ENCODE measurements at regions not wholly inside any gene's neighbourhood (a gene's known extent, or its start where the extent isn't known, plus 50 kb on each side); places are given as distances from the start of the nearest gene placed in this dataset.

DNA sequence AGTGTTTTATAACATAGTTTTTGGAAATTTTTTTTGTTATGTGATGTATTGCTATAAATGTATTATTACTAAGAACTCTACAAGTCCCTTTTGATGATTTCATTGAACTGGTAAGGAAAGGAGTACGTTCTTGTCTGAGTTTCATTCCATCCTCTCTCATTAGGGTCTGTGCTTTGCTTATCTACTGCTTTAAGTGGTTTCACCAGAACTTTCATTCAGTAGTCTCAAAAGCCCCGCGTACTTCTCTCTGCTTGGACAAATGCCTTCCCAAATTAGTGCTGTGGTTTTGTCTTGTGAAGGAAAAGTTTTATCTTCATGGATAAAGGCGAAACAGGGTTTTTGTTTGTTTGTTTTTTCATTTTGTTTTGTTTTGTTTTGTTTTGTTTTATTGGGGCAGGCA is 469.8 kb upstream of the WWC1 start:
- no peak for DNase-seq (ENCODE audit: low spot score)
- TF ChIP-seq, protein P1, sequence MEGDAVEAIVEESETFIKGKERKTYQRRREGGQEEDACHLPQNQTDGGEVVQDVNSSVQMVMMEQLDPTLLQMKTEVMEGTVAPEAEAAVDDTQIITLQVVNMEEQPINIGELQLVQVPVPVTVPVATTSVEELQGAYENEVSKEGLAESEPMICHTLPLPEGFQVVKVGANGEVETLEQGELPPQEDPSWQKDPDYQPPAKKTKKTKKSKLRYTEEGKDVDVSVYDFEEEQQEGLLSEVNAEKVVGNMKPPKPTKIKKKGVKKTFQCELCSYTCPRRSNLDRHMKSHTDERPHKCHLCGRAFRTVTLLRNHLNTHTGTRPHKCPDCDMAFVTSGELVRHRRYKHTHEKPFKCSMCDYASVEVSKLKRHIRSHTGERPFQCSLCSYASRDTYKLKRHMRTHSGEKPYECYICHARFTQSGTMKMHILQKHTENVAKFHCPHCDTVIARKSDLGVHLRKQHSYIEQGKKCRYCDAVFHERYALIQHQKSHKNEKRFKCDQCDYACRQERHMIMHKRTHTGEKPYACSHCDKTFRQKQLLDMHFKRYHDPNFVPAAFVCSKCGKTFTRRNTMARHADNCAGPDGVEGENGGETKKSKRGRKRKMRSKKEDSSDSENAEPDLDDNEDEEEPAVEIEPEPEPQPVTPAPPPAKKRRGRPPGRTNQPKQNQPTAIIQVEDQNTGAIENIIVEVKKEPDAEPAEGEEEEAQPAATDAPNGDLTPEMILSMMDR (IDR thresholded peaks at IDR 0.05; ENCODE audit: extremely low read depth, missing control alignments): no peak

DNA sequence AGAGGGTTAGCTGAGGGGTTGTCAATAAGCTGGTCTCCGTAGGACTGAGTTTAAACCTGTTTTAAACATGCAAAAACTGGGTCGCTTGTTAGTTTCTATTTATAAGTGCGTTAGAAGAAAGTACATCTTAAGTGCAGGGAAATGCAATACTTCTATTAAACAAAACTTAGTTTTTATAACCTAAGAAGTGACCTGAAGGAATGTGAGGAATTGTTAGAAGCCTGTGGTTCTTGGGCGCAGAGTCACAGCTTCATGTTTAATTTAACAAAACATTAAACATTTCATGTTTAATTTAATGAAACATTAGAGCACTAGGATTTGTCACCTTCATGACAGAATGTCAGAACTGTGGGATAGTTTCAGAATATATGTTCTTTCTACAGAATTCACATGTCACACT is 469.2 kb upstream of the WWC1 start:
- TF ChIP-seq, protein P1 (IDR thresholded peaks at IDR 0.05; ENCODE audit: extremely low read depth, missing control alignments): no peak

DNA sequence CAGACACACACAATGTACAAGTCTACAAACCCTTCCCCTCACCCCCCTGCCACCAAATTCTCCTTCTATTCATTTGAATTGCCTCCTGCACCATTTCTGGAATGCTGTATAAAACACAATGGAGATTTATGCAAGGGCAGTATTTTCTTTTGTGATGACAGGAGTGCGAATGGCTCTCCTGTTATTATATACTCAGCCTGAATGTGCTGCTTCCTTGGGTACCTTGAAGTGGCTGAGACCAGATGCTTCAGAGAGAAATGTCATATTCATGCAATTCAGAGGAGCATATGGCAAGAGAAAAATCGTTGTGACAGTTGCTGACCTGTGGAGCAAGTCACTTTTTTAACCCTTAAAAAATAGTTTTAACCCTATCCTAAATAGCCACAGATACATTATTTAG is 468.0 kb upstream of the WWC1 start:
- TF ChIP-seq, protein P1 (IDR thresholded peaks at IDR 0.05; ENCODE audit: extremely low read depth, missing control alignments): no peak
- DNase-seq (ENCODE audit: low spot score): no peak

More for the DNA sequence above, 469.2 kb upstream of the WWC1 start:
- DNase-seq (ENCODE audit: low spot score): no peak

DNA sequence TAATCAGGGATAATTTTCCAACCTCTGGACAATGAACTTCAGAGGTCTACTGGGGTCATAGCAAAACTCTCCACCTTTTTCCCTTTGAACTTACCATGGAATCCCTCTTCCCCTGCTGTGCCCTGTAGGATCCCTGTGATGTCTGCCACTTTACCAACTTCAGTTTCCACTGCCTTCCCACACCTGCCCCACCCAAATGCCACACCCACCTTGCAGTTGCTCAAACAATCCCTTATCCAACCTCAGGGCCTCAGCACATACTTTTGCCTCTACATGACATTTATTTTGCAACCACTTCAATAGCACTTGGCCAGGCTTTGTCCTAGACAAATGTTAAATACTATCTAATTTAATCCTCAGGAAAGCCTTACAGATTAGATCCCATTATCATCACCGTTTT is 463.7 kb upstream of the WWC1 start:
- no peak for DNase-seq (ENCODE audit: low spot score)
- TF ChIP-seq, protein P1 (IDR thresholded peaks at IDR 0.05; ENCODE audit: extremely low read depth, missing control alignments): no peak

DNA sequence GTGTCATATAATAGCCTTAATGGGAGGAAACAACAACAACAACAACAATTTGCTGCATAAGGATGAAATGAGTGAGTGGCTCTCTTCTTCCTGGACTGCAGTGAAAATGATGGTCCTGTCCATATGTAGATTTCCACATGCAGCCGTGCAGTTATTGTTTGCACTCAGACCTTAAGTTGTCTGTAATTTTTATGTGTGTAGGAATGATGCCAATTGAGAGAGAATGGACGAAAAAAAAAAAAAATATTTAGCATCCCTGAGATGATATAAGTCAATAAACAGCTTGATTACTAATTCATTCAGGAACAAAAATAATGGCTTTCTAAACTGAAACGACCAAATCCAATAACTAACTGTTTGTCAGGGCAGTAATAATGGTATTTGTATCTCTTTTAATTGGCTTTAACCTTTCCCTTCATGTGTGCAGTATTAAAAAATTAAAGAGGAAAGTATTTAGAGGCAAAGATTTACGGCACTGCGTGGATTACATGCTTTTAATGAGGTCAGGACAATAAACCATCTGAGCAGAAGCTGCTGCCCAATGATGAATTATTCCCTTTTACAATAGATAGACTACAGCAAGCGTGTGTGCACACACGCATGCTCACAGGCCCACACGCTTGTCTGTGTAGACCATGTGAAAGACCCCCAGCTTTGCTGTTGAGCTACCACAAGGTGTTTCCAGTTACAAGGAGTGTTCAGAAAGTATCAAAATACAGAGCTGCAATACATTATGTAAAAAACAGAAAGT is 459.5 kb upstream of the WWC1 start:
- TF ChIP-seq, protein P1 (IDR thresholded peaks at IDR 0.05; ENCODE audit: extremely low read depth, missing control alignments): no peak
- DNase-seq (ENCODE audit: low spot score): no peak

DNA sequence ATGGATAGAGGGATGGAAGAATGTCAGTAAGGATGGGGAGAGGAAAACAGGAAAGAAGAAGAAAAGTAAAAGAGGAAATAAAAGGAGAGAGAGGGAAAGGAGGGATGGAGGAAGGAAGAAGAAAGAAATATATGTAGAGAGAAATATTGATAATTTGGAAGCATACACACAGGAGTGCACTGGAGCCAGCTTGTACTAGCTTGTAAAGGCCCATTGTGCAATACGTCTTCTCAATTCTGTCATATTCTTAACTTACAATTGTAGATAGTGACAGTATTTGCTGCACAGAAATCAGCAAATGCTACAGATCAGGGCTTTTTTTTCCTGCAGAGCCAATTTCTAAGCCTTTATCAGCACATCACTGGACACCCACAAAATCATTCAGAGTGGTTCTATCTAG is 458.8 kb upstream of the WWC1 start:
- TF ChIP-seq, protein P1 (IDR thresholded peaks at IDR 0.05; ENCODE audit: extremely low read depth, missing control alignments): no peak
- no peak for DNase-seq (ENCODE audit: low spot score)

DNA sequence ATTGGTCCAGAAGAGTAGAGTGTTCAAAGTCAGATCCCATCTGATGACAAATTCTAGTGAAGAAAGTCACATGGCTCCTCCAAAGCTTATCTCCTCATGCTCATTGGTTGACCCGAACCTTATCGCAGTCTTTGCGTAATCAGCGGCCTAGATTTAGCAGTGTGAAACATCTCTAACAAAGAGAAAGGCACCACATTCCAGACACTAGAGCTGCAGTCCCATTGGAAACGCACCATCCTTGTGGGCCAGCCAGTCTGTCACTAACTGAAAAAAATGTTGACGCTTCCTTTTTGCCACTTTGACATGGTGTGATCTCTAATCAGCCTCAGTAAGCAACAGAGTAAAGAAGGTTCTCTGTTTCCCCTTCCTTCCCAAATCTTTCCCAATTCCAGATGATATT is 458.0 kb upstream of the WWC1 start:
- no peak for DNase-seq (ENCODE audit: low spot score)
- TF ChIP-seq, protein P1 (IDR thresholded peaks at IDR 0.05; ENCODE audit: extremely low read depth, missing control alignments): no peak
